ENCODE measurements at regions not wholly inside any gene's neighbourhood (a gene's known extent, or its start where the extent isn't known, plus 50 kb on each side); places are given as distances from the start of the nearest gene placed in this dataset.

DNA sequence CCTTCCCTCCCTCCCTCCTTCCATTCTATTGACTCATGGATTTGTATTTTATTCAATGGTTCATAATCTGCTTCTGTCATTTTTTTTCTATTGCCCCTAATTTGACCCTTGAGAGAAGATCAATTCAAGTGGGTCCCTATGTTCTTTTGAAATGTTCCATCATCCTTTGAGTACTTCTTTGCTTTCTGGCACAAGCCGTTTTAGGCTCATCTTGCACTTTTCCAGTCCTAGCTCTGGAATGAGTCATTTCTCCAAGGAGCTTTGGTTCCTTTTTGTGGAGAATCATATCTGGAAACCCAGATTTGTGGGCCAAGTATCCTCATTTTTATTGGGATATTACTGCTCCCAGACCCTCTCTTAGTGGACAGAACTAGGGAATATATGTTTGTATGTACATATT is 126.8 kb upstream of the PTPN3 start (continued):
- TF ChIP-seq KDM1A (IDR thresholded peaks at IDR 0.05; ENCODE audit: borderline replicate concordance, low read length) (no peak), SP2 (IDR thresholded peaks at IDR 0.05; ENCODE audit: low read length) (no peak)
- TF ChIP-seq, protein P1, sequence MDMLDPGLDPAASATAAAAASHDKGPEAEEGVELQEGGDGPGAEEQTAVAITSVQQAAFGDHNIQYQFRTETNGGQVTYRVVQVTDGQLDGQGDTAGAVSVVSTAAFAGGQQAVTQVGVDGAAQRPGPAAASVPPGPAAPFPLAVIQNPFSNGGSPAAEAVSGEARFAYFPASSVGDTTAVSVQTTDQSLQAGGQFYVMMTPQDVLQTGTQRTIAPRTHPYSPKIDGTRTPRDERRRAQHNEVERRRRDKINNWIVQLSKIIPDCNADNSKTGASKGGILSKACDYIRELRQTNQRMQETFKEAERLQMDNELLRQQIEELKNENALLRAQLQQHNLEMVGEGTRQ (IDR thresholded peaks at IDR 0.05; ENCODE audit: low read length), result no peak
